NOMO-1 (cell line): ENCODE measurements at regions not wholly inside any gene's neighbourhood (a gene's known extent, or its start where the extent isn't known, plus 50 kb on each side); places are given as distances from the start of the nearest gene placed in this dataset.
"Not testable (repeated sequence)": the region's sequence is repeated elsewhere in the genome, so short reads cannot be mapped to it uniquely, and the experiment has no call there.

Experiments
- DNase-seq, 2 experiments: peaks; one replicate each; lab custom pipeline; 2025; ENCODE audit not compliant: unreplicated experiment in 2 of 2; lab: John Stamatoyannopoulos, UW

DNA sequence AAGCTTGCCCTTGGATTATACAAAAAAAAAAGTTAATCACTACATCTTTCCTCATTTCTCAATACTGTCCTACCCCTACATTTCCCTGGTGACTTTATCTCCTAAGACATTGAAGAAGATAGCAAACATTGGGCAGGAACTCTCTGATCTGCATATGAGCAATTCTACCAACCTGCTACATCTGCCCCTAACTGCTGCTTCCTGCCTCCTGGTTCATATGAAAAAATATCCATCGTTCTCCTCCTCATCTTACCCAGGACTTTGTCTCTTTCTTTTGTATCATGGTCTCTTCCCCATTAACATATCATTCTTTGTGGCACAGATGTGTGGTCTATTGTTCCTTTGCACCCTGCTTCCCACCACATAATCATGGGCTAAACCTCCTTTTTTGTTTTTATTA is 139.7 kb upstream of the PCGF5 start:
- no peak for DNase-seq

DNA sequence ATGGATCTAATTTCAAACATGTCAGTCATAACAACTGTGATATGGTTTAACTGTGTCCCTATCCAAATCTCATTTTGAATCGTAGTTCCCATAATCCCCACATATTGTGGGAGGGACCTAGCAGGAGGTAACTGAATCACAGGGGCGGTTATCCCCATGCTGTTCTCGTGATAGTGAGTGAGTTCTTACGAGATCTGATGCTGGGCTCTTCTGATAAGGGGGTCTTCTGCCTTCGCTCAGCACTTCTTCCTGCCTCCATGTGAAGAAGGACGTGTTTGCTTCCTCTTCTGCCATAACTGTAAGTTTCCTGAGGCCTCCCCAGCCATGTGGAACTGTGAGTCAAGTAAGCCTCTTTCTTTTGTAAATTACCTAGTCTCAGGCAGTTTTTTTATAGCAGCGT is 138.0 kb upstream of the PCGF5 start:
- no peak for DNase-seq

- DNase-seq, result peak in 1 of 2 experiments; percentile 1
Measured at GRCh38 chr10:91088300-91089140, 131.9 kb upstream of the PCGF5 start.

DNA sequence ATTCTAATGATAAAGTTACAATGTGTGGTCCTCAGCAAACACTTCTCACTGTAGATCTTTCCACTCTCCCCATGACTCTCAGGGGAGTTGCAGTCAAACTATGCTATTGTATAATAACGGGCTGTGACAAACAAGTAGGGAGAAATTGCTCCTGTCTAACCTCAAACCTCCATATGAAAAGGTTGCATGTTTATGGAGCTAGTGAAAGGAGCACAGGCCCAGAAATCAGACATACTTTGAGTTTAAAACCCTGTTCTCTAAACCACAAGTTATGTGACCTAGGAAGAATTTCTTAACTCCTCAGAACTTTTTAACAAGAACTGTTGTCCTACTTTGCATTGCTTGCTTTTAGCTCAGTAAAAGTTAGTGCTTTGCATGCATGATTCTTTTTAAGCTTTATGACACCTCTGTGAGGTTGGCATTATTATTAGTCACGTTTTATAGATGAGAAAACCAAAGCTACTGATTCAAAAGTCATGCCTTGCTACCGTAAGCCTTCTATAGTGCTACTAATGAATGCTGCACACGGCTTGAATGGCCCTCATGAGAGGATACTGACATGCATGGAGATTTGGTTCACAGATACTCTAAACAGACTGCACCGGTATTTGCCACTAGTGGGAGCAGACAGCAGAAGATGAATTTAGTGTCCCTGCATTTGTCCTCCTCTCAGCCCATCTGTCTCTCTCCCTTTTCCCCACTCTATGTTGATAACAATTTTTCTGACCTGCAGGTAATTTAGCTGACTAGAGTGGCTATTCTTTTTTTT is 129.5 kb upstream of the PCGF5 start:
- no peak for DNase-seq

DNA sequence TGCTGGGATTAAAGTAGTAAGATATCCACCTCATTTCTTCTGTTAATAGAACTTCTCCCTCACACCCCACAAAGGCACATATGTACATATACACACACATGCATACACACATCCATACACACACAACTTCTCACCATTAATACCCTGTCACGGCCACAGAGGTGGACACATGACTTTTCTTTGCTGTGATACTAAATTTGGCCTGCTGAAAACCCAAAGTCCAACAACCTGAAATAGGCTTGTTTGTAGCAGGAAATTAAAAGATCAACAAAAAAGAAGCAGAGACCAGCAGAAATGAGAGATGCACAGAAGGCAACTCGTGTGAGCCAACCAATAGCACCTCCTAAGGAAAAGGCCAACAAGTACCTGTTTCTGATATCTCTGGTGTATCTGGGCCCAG is 128.7 kb upstream of the PCGF5 start:
- no peak for DNase-seq

DNA sequence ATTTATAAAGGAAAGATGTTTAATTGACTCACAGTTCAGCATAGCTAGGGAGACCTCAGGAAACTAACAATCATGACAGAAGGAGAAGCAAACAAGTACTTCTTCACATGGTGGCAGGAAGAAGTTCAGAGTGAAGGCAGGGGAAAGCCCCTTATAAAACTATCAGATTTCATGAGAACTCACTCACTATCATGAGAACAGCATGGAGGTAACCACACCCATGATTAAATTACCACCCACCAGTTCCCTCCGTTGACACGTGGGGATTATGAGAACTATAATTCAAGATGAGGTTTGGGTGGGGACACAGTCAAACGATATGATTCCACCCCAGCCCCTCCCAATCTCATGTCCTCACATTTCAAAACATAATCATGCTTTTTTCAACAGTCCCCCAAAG is 124.2 kb upstream of the PCGF5 start:
- no peak for DNase-seq

GRCh38 chr10:91097313-91097712 is 123.2 kb upstream of the PCGF5 start:
- no peak for DNase-seq

DNA sequence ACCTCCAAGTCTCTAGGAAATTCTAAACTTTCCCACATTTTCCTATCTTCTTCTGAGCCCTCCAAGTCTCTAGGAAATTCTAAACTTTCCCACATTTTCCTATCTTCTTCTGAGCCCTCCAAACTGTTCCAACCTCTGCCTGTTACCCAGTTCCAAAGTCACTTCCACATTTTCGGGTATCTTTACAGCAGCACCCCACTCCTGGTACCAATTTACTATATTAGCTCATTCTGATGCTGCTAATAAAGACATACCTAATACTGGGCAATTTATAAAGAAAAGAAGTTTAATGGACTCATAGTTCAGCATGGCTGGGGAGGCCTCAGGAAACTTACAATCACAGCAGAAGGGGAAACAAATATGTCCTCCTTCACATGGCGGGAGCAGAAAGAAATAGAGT is 122.4 kb upstream of the PCGF5 start:
- not testable (repeated sequence) for DNase-seq

DNA sequence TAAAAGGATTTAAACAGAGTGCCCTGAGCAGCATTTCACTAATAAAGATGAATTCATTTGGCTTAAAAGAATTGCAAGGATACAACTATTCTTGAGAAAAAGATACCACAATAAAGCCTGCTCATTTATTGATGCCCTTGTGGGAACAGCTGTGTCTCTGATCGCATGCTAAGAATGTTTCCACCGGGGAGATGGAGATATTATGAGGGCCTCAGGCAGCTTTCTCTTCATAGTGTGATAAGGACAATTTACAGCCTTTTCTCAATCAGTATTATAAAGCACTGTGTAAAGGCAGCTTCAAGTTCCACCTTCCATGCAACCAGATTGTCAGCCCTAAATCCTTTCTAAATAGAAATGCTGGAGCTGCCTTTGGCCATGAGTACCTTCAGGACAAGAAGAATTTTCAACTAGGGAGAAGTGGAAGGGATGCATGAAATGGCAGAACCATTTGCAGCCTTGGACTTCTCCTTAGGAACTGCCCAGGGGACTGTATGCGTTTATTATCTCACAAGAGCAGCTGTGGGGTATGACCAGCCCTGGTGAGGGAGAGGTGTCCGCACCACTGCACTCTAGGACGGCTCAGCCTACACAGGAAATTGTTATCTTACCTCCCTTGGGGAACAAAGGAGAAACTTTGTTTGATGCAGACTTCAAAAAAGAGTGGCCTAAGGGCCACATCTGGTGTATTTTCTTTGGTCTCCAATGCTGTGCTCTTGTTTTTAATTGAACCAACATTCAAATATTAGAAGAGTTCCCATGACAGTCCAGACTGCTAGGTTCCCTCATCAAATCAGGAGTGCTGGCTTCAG is 116.9 kb upstream of the PCGF5 start:
- no peak for DNase-seq

GRCh38 chr10:91104193-91105041 is 116.0 kb upstream of the PCGF5 start:
- no peak for DNase-seq

DNA sequence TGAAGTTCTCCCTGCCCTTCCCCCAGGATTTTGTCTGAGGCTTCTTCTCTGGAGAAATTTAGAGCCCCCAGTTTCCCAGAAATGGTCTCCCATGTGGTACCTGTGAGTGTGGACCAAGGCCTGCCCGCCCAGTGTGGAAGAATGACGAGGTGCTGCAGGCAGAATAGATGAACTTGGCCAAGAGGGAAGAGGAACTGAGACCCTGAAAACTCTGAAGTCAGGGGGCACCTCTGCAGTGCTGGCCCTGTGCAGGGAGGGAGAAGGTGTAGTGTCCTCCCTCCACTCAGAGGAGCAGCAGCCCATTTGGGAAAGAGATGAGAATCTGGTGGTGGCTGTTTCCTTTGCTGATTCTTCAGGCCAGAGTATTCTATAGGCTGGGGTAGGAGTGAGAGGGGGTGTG is 115.2 kb upstream of the PCGF5 start:
- DNase-seq, result no peak

- DNase-seq, result no peak
Measured at GRCh38 chr10:91108820-91109219, 111.6 kb upstream of the PCGF5 start.

GRCh38 chr10:91111060-91111459 is 109.4 kb upstream of the PCGF5 start:
- no peak for DNase-seq

- DNase-seq, result no peak
Measured at GRCh38 chr10:91115618-91116390, 104.7 kb upstream of the PCGF5 start.

DNA sequence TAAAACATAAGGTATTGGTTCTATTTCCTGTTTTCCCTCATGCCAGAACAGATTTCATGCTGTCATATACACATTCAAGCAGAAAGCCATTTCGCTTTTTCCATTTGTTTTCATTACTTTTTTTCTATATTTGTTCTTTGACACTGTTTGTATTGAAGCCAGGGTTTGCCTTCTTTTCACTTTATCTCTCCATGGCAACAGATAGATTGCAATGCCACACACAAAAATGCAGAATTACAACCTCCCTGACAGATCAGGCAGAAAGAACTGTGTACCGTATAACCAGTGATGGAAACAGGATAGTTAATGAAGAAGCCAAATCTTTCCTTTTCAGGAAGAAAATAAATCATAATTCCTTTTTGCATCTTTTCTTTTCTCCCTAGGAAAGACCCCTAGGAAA is 103.0 kb upstream of the PCGF5 start:
- no peak for DNase-seq

GRCh38 chr10:91120348-91120747 is 100.1 kb upstream of the PCGF5 start:
- DNase-seq, result no peak

DNA sequence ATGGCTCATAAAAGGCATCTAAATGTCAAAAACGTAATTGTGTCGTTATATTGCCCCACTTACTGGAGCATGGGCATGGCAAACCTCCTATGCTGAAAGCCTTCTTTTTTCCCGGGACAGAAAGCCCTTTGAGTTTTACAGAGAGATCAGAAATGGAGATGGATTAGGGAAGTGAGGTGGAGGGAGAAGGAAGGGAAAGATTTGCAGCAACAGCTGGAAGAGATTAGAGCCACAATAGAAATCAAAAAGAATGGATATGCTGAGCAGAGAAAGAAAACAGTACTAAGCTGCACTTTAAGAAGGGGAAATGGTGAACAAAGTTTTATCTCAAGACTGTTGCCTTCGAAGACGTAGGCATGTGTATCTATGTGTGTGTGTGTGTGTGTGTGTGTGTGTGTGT is 97.2 kb upstream of the PCGF5 start:
- DNase-seq, result no peak

DNA sequence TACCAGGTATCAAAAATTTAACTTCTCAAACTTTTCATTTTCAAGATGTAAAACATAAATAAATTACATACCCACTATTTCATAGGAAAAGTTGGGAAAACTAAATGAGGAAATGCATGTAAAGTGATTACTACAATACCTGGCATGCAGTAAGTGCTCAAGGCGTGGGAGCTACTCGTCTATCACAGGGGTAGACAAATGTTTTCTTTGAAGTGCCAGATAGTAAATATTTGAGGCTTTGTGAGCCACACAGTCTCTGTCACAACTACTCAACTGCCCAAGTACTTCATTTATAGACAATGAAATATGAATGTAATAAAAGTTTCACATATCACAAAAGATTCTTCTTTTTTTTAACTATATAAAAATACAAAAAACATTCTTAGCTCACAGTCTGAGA is 96.4 kb upstream of the PCGF5 start:
- DNase-seq, result no peak

- DNase-seq, result no peak
Measured at GRCh38 chr10:91126471-91126870, 94.0 kb upstream of the PCGF5 start.
